ENCODE measurements at regions not wholly inside any gene's neighbourhood (a gene's known extent, or its start where the extent isn't known, plus 50 kb on each side); places are given as distances from the start of the nearest gene placed in this dataset.

DNA sequence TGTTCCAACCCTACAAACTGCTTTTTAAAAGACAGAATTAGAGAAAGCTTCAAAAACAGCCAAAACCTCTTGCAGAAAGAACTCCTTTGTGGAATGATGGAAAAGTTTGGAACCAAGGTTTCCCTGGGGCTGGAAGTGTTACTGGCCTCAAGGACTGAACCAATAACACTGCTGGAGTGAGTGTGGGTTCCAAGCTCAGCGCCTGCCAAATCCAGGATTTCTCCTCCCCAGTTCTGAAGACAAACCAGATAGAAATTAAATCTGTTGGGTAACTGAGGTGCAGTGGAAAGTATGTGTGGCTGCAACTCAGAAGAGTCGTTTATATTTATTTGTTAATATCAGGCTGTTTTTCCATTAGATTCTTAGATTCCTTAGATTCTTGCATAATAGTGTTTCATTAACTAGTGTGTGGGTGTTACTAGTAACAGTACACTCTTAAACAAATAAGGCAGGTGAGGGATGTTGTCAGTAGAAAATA is 66.5 kb upstream of the FNDC3B start:
- TF ChIP-seq CTCF (IDR thresholded peaks at IDR 0.05; ENCODE audit: poor library complexity, severe bottlenecking), result no peak
- Histone ChIP-seq H3K4me3 (ENCODE audit: severe bottlenecking) (no peak overlapping the region), H3K9me3 (ENCODE audit: severe bottlenecking) (no peaks in the 10 kb centered on the region), H3K36me3 (ENCODE audit: low read depth) (no peaks in the 10 kb centered on the region), H3K27ac (ENCODE audit: poor library complexity, severe bottlenecking) (no peak overlapping the region), H3K27me3 (ENCODE audit: insufficient read depth, poor library complexity, severe bottlenecking) (no peaks in the 10 kb centered on the region), H3K4me1 (ENCODE audit: insufficient read depth, poor library complexity, severe bottlenecking) (peaks cover 1% of the 10 kb centered on the region)
- no peak for ATAC-seq (ENCODE audit: low read depth)
- DNase-seq (ENCODE audit: low spot score), result no peak

GRCh38 chr3:171974986-171975837 is 64.2 kb upstream of the FNDC3B start:
- Histone ChIP-seq H3K4me1 (ENCODE audit: insufficient read depth, poor library complexity, severe bottlenecking) (no peaks in the 10 kb centered on the region), H3K27me3 (ENCODE audit: insufficient read depth, poor library complexity, severe bottlenecking) (no peaks in the 10 kb centered on the region), H3K36me3 (ENCODE audit: low read depth) (no peaks in the 10 kb centered on the region), H3K27ac (ENCODE audit: poor library complexity, severe bottlenecking) (no peak overlapping the region), H3K9me3 (ENCODE audit: severe bottlenecking) (no peaks in the 10 kb centered on the region), H3K4me3 (ENCODE audit: severe bottlenecking) (no peak overlapping the region)
- DNase-seq (ENCODE audit: low spot score) (no peak), ATAC-seq (ENCODE audit: low read depth) (no peak)
- no peak for TF ChIP-seq CTCF (IDR thresholded peaks at IDR 0.05; ENCODE audit: poor library complexity, severe bottlenecking)

- Histone ChIP-seq H3K4me1 (ENCODE audit: insufficient read depth, poor library complexity, severe bottlenecking) (no peaks in the 10 kb centered on the region), H3K4me3 (ENCODE audit: severe bottlenecking) (no peak overlapping the region), H3K36me3 (ENCODE audit: low read depth) (no peaks in the 10 kb centered on the region), H3K27ac (ENCODE audit: poor library complexity, severe bottlenecking) (no peak overlapping the region), H3K27me3 (ENCODE audit: insufficient read depth, poor library complexity, severe bottlenecking) (no peaks in the 10 kb centered on the region), H3K9me3 (ENCODE audit: severe bottlenecking) (no peaks in the 10 kb centered on the region)
- ATAC-seq (ENCODE audit: low read depth) (no peak), DNase-seq (ENCODE audit: low spot score) (no peak)
- no peak for TF ChIP-seq CTCF (IDR thresholded peaks at IDR 0.05; ENCODE audit: poor library complexity, severe bottlenecking)
Measured at GRCh38 chr3:171976526-171976925, 62.9 kb upstream of the FNDC3B start.

- no peak for TF ChIP-seq CTCF (IDR thresholded peaks at IDR 0.05; ENCODE audit: poor library complexity, severe bottlenecking)
- no peaks in the 10 kb centered on the region for H3K27me3 ChIP-seq (ENCODE audit: insufficient read depth, poor library complexity, severe bottlenecking)
- no peaks in the 10 kb centered on the region for H3K4me1 ChIP-seq (ENCODE audit: insufficient read depth, poor library complexity, severe bottlenecking)
- H3K9me3 ChIP-seq (ENCODE audit: severe bottlenecking), result no peaks in the 10 kb centered on the region
- DNase-seq (ENCODE audit: low spot score), result no peak
- ATAC-seq (ENCODE audit: low read depth), result no peak
- no peak overlapping the region for H3K4me3 ChIP-seq (ENCODE audit: severe bottlenecking)
- H3K36me3 ChIP-seq (ENCODE audit: low read depth), result no peaks in the 10 kb centered on the region
- H3K27ac ChIP-seq (ENCODE audit: poor library complexity, severe bottlenecking), result no peak overlapping the region
Measured at GRCh38 chr3:171977441-171977840, 61.9 kb upstream of the FNDC3B start.

DNA sequence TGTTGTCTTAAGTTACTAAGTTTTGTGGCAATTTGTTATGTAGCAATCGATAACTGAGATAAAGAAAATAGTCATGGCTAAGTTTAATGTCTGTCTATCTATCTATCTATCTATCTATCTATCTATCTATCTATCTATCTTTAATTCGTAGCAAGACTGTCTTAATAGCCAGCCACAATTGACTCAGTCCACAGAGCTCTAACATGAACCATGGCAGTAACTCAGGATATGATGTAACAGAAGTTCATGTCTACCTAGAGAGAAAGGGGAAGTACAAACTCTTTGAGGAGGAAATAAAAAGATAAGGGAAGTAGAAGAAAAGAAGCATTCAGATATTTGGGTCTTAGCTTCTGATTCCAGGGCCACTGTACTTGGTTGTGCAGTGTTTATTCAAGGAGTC is 61.5 kb upstream of the FNDC3B start:
- Histone ChIP-seq H3K27ac (ENCODE audit: poor library complexity, severe bottlenecking) (no peak overlapping the region), H3K9me3 (ENCODE audit: severe bottlenecking) (no peaks in the 10 kb centered on the region), H3K4me1 (ENCODE audit: insufficient read depth, poor library complexity, severe bottlenecking) (no peaks in the 10 kb centered on the region), H3K4me3 (ENCODE audit: severe bottlenecking) (no peak overlapping the region), H3K36me3 (ENCODE audit: low read depth) (no peaks in the 10 kb centered on the region), H3K27me3 (ENCODE audit: insufficient read depth, poor library complexity, severe bottlenecking) (no peaks in the 10 kb centered on the region)
- DNase-seq (ENCODE audit: low spot score) (no peak), ATAC-seq (ENCODE audit: low read depth) (no peak)
- TF ChIP-seq CTCF (IDR thresholded peaks at IDR 0.05; ENCODE audit: poor library complexity, severe bottlenecking), result no peak

Data from RWPE2 (cell line).